HEK293 (cell line): ENCODE measurements at regions not wholly inside any gene's neighbourhood (a gene's known extent, or its start where the extent isn't known, plus 50 kb on each side); places are given as distances from the start of the nearest gene placed in this dataset.

Experiments
- CTCF ChIA-PET: fragments of 350-600 bp; formaldehyde crosslinking; extraction: SDS; loops from one replicate; lab custom pipeline; 2021; ENCODE audit warnings: antibody characterized with exemption; lab: Yijun Ruan, JAX
- POLR2A ChIA-PET: fragments of 300-600 bp; formaldehyde crosslinking; extraction: SDS; loops from one replicate; lab custom pipeline; 2020; ENCODE audit warnings: antibody characterized with exemption, inconsistent platforms; lab: Yijun Ruan, JAX
- H3K27ac ChIP-seq: fragments of 200-500 bp; sonication (Bioruptor generic); 2 replicates; pipeline ENCODE4 v1.5.1; 2014; ENCODE audit warnings: low read depth, low read length, control low read depth, inconsistent platforms; ENCODE audit errors: extremely low read depth
- H3K36me3 ChIP-seq, 2 experiments: fragments of 200-500 bp in 1 of 2; sonication (Bioruptor generic) in 1 of 2; 1 replicate in 1 of 2; 2 replicates in 1 of 2; pipeline ENCODE4 v1.5.1; 2014 to 2017; ENCODE audit warnings: inconsistent platforms in 2 of 2, low read length in 2 of 2; ENCODE audit not compliant: control insufficient read depth in 2 of 2, insufficient read depth in 1 of 2
- H3K4me1 ChIP-seq: fragments of 200-500 bp; sonication (Bioruptor generic); 2 replicates; pipeline ENCODE4 v1.5.1; 2014; ENCODE audit warnings: mild to moderate bottlenecking, low read length, inconsistent platforms; ENCODE audit not compliant: control insufficient read depth, insufficient read depth
- H3K4me3 ChIP-seq: 2 replicates; pipeline ENCODE4 v1.5.1; 2011; ENCODE audit warnings: low read depth, mild to moderate bottlenecking, control low read depth, low read length, moderate library complexity
- H3K9me3 ChIP-seq: fragments of 200-500 bp; sonication (Bioruptor generic); 2 replicates; pipeline ENCODE4 v1.5.1; 2014; ENCODE audit warnings: low read depth, low read length, inconsistent platforms; ENCODE audit not compliant: control insufficient read depth, insufficient read depth
- ATF2 ChIP-seq: fragments of 450-650 bp; formaldehyde crosslinking; IDR thresholded peaks from 2 replicates; pipeline ENCODE4 v1.5.1; 2016; ENCODE audit warnings: missing biosample characterization, missing genetic modification characterization, low read depth
- INSM2 ChIP-seq: fragments of 450-650 bp; formaldehyde crosslinking; IDR thresholded peaks from 2 replicates; pipeline ENCODE4 v1.5.1; 2016; ENCODE audit warnings: missing biosample characterization, missing genetic modification characterization
- KLF17 ChIP-seq: fragments of 450-650 bp; formaldehyde crosslinking; IDR thresholded peaks from 2 replicates; pipeline ENCODE4 v1.5.1; 2016; ENCODE audit warnings: missing biosample characterization, missing genetic modification characterization
- PRDM10 ChIP-seq: fragments of 450-650 bp; formaldehyde crosslinking; IDR thresholded peaks from 2 replicates; pipeline ENCODE4 v1.5.1; 2016; ENCODE audit warnings: missing biosample characterization, missing genetic modification characterization
- PRDM2 ChIP-seq: fragments of 450-650 bp; formaldehyde crosslinking; IDR thresholded peaks from 2 replicates; pipeline ENCODE4 v1.5.1; 2016; ENCODE audit warnings: missing biosample characterization, missing genetic modification characterization, borderline replicate concordance
- ZFP3 ChIP-seq: fragments of 450-650 bp; formaldehyde crosslinking; IDR thresholded peaks from 2 replicates; pipeline ENCODE4 v1.5.1; 2016; ENCODE audit warnings: low read depth, missing biosample characterization, missing genetic modification characterization
- ZNF148 ChIP-seq: fragments of 450-650 bp; formaldehyde crosslinking; IDR thresholded peaks from 2 replicates; pipeline ENCODE4 v1.5.0; 2017; ENCODE audit warnings: missing biosample characterization, missing genetic modification characterization, borderline replicate concordance
- ZNF174 ChIP-seq: fragments of 450-650 bp; formaldehyde crosslinking; IDR thresholded peaks from 2 replicates; pipeline ENCODE4 v1.5.0; 2017; ENCODE audit warnings: missing biosample characterization, mild to moderate bottlenecking, missing genetic modification characterization
- ZNF2 ChIP-seq: fragments of 450-650 bp; formaldehyde crosslinking; IDR thresholded peaks from 2 replicates; pipeline ENCODE4 v1.5.1; 2016; ENCODE audit warnings: missing biosample characterization, missing genetic modification characterization
- ZNF214 ChIP-seq: fragments of 450-650 bp; formaldehyde crosslinking; IDR thresholded peaks from 2 replicates; pipeline ENCODE4 v1.5.1; 2017; ENCODE audit warnings: missing biosample characterization, mild to moderate bottlenecking, missing genetic modification characterization, borderline replicate concordance
- ZNF248 ChIP-seq: fragments of 450-650 bp; formaldehyde crosslinking; IDR thresholded peaks from 2 replicates; pipeline ENCODE4 v1.5.1; 2017; ENCODE audit warnings: missing biosample characterization, missing genetic modification characterization
- ZNF398 ChIP-seq: fragments of 450-650 bp; formaldehyde crosslinking; IDR thresholded peaks from 2 replicates; pipeline ENCODE4 v1.5.1; 2017; ENCODE audit warnings: missing biosample characterization, missing genetic modification characterization
- ZNF585B ChIP-seq: fragments of 450-650 bp; formaldehyde crosslinking; IDR thresholded peaks from 2 replicates; pipeline ENCODE4 v1.5.1; 2016; ENCODE audit warnings: missing biosample characterization, missing genetic modification characterization
- ZNF610 ChIP-seq: fragments of 450-650 bp; formaldehyde crosslinking; IDR thresholded peaks from 2 replicates; pipeline ENCODE4 v1.5.1; 2016; ENCODE audit warnings: missing biosample characterization, missing genetic modification characterization, borderline replicate concordance
- ZNF639 ChIP-seq: fragments of 450-650 bp; formaldehyde crosslinking; IDR thresholded peaks from 2 replicates; pipeline ENCODE4 v1.5.1; 2016; ENCODE audit warnings: missing biosample characterization, missing genetic modification characterization

GRCh38 chr3:177683586-177683985 is 486.3 kb upstream of the TBL1XR1 start:
- H3K4me3 ChIP-seq: no peak overlapping the region
- H3K27ac ChIP-seq: no peak overlapping the region
- POLR2A ChIA-PET: no interaction called here
- CTCF ChIA-PET: no interaction called here
- no peaks in the 10 kb centered on the region for H3K4me1 ChIP-seq
- H3K9me3 ChIP-seq: no peaks in the 10 kb centered on the region
- H3K36me3 ChIP-seq: no peaks in the 10 kb centered on the region
- TF ChIP-seq ZNF585B (tag by site-specific recombination) (no peak), ZNF639 (tag by site-specific recombination) (no peak), ZNF2 (no peak), ZNF174 (no peak), ZNF248 (tag by site-specific recombination) (no peak), INSM2 (no peak), ZNF398 (no peak), ZNF148 (tag by site-specific recombination) (no peak), ZFP3 (tag by site-specific recombination) (no peak), ZNF214 (tag by site-specific recombination) (no peak), PRDM2 (tag by site-specific recombination) (no peak), KLF17 (tag by site-specific recombination) (no peak), ZNF610 (tag by site-specific recombination) (no peak), ATF2 (tag by site-specific recombination) (no peak), PRDM10 (tag by site-specific recombination) (no peak)
